ENCODE measurements at regions not wholly inside any gene's neighbourhood (a gene's known extent, or its start where the extent isn't known, plus 50 kb on each side); places are given as distances from the start of the nearest gene placed in this dataset.

DNA sequence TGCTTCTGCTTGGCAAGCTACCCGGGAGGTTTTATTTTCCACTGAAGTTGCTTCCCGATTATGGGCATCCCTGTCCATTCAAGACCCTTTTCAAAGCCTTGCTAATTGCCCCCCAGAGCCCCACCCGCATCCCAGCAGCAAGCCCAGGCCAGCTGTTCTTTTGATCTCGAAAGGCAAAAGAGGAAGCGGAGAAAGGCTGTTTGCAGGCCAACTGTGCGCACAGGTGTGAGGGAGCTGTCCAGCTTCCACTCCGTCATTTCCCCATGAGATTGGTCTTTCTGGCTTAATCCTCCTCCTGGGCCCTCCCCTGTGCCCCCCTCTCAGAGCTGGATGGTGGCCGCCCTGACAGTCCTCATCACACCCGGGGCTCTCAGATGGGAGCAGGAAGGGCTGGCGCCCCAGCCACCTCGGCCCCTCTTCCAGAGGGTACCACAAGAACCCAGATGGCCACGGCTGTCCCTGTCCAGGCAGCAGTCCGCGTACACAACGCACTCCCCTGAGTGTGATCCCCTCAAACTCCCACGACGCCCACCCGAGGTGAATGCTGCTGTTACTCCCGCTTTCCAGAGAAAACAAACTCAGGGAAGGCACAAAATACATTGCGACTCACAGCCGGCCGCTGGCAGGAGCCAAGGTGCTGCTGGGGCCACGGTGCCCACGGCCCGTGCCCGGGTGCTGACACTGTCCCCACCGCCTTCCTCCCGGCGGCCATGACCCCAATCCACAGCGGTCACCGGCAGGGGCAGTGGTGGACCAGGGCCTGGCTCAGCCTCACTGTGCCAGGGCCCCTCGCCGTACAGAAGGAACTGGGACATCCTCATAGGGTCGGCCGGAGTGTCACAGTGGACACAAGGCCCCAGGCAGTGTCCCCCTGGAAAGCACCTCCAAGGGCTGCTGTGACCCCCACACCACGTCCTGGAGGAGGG lies 121.9 kb downstream of the CRYAA start:
- Histone ChIP-seq H3K4me1 (ENCODE audit: control insufficient read depth in 1 of 2, insufficient read depth in 1 of 2, low read depth in 1 of 2, low read length in 1 of 2) (no peaks in the 10 kb centered on the region), H3K9me3 (no peaks in the 10 kb centered on the region), H3K27me3 (no peaks in the 10 kb centered on the region), H3K36me3 (no peaks in the 10 kb centered on the region), H3K4me3 (ENCODE audit: low read depth in 1 of 2, low read length in 1 of 2) (no peak overlapping the region), H3K27ac (no peak overlapping the region)
- TF ChIP-seq CTCF (IDR thresholded peaks at IDR 0.05) = no peak

GRCh38 chr21:43289966-43290365 lies 121.2 kb downstream of the CRYAA start:
- Histone ChIP-seq H3K27ac (no peak overlapping the region), H3K4me1 (ENCODE audit: control insufficient read depth in 1 of 2, insufficient read depth in 1 of 2, low read depth in 1 of 2, low read length in 1 of 2) (no peaks in the 10 kb centered on the region), H3K9me3 (no peaks in the 10 kb centered on the region), H3K27me3 (no peaks in the 10 kb centered on the region), H3K36me3 (no peaks in the 10 kb centered on the region), H3K4me3 (ENCODE audit: low read depth in 1 of 2, low read length in 1 of 2) (no peak overlapping the region)
- no peak for TF ChIP-seq CTCF (IDR thresholded peaks at IDR 0.05)

DNA sequence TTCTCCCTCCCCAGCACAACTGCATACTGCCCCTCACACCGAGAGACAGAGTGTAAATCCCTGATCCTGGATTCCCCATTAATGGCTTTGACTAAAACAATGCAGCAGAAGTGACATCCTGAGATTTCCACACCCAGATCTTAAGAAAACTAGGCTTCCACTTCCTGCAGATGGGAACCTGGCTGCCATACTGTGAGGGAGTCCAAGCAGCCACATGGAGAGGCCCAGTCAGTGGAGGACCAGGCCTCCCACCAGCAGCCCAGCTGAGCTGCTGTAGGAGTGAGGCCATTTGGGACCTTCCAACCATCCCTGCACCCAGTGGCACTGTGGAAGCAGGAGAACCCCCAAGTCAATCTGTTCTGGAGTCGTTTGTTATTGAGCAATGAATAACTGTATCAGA lies 120.6 kb downstream of the CRYAA start:
- TF ChIP-seq CTCF (IDR thresholded peaks at IDR 0.05) = no peak
- Histone ChIP-seq H3K4me1 (ENCODE audit: control insufficient read depth in 1 of 2, insufficient read depth in 1 of 2, low read depth in 1 of 2, low read length in 1 of 2) (no peaks in the 10 kb centered on the region), H3K4me3 (ENCODE audit: low read depth in 1 of 2, low read length in 1 of 2) (no peak overlapping the region), H3K27me3 (no peaks in the 10 kb centered on the region), H3K9me3 (no peaks in the 10 kb centered on the region), H3K27ac (no peak overlapping the region), H3K36me3 (no peaks in the 10 kb centered on the region)

DNA sequence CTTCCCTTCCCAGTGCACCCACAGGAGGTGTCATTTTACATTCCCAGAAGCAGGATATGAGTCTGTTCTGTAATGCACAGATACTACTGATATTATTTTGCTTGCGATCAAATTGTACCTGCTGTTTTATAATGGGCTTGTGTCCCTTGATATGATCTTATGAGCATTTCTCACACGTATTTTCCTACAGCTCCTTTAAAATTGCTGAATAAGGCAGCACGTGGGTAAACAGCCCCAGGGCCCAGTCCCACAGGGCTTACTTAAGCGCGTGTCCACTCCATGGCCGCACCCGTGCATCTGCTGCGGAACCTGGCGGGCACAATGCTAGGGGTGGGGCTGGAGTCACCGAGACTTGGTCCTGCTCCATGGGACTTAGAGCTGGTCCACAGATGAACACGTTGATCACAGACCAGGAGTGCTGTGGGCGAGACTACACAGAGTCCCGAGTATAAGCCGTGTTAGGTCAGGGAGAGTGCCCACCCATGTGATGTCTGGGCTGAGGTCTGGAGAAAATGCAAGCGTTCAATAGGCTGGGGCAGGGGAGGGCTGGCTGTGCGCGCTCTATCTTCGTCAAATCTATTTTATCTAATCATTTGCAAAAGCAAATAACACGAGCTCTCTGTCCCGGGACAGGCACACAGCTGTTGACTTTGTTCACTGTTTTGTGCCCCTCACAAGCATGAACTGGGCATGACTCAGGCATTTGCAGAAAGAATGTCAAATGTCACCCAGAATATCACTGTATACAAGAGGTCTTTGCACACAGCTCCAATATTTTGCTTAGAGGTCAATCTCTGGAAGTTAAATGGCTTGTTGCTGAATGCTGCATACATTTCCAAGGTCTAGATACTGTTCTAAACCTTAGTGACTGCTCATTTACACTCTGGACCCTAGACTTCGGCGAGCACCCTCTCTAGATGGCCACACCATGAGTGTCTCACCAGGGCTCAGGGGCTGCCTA lies 119.3 kb downstream of the CRYAA start:
- no peak overlapping the region for H3K4me3 ChIP-seq (ENCODE audit: low read depth in 1 of 2, low read length in 1 of 2)
- no peak for TF ChIP-seq CTCF (IDR thresholded peaks at IDR 0.05)

GRCh38 chr21:43287111-43287760 lies 118.4 kb downstream of the CRYAA start:
- Histone ChIP-seq H3K36me3 (no peaks in the 10 kb centered on the region), H3K4me1 (ENCODE audit: control insufficient read depth in 1 of 2, insufficient read depth in 1 of 2, low read depth in 1 of 2, low read length in 1 of 2) (no peaks in the 10 kb centered on the region), H3K27me3 (no peaks in the 10 kb centered on the region), H3K27ac (no peak overlapping the region), H3K4me3 (ENCODE audit: low read depth in 1 of 2, low read length in 1 of 2) (no peak overlapping the region), H3K9me3 (no peaks in the 10 kb centered on the region)
- no peak for TF ChIP-seq CTCF (IDR thresholded peaks at IDR 0.05)

More for the DNA sequence above, 119.3 kb downstream of the CRYAA start:
- Histone ChIP-seq H3K4me1 (ENCODE audit: control insufficient read depth in 1 of 2, insufficient read depth in 1 of 2, low read depth in 1 of 2, low read length in 1 of 2) (no peaks in the 10 kb centered on the region), H3K36me3 (no peaks in the 10 kb centered on the region), H3K27ac (no peak overlapping the region), H3K9me3 (no peaks in the 10 kb centered on the region), H3K27me3 (no peaks in the 10 kb centered on the region)

All from neutrophil (primary cell).